ENCODE measurements at regions not wholly inside any gene's neighbourhood (a gene's known extent, or its start where the extent isn't known, plus 50 kb on each side); places are given as distances from the start of the nearest gene placed in this dataset.
"Not testable (repeated sequence)": the region's sequence is repeated elsewhere in the genome, so short reads cannot be mapped to it uniquely, and the experiment has no call there.

GRCh38 chr9:75360252-75360651, 271.9 kb downstream of the OSTF1 start:
- no peak overlapping the region for H3K4me3 ChIP-seq (ENCODE audit: low read depth, low read length)
- DNase-seq (ENCODE audit: low read depth) = no peak
- TF ChIP-seq, protein P1, sequence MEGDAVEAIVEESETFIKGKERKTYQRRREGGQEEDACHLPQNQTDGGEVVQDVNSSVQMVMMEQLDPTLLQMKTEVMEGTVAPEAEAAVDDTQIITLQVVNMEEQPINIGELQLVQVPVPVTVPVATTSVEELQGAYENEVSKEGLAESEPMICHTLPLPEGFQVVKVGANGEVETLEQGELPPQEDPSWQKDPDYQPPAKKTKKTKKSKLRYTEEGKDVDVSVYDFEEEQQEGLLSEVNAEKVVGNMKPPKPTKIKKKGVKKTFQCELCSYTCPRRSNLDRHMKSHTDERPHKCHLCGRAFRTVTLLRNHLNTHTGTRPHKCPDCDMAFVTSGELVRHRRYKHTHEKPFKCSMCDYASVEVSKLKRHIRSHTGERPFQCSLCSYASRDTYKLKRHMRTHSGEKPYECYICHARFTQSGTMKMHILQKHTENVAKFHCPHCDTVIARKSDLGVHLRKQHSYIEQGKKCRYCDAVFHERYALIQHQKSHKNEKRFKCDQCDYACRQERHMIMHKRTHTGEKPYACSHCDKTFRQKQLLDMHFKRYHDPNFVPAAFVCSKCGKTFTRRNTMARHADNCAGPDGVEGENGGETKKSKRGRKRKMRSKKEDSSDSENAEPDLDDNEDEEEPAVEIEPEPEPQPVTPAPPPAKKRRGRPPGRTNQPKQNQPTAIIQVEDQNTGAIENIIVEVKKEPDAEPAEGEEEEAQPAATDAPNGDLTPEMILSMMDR (IDR thresholded peaks at IDR 0.05; ENCODE audit: control insufficient read depth, extremely low read depth, insufficient read depth) = no peak

DNA sequence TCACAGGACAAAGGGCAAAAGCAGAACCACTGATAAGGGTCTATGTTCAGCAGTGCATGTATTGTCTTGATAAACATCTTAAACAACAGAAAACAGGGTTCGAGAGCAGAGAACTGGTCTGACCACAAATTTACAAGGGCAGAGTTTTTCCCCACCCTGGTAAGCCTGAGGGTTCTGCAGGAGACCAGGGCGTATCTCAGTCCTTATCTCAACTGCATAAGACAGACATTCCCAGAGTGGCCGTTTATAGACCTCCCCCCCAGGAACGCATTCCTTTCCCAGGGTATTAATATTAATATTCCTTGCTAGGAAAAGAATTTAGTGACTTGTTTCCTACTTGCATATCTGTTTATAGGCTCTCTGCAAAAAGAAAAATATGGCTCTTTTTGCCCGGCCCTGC, 274.1 kb downstream of the OSTF1 start:
- not testable (repeated sequence) for H3K4me3 ChIP-seq (ENCODE audit: low read depth, low read length); DNase-seq (ENCODE audit: low read depth)

DNA sequence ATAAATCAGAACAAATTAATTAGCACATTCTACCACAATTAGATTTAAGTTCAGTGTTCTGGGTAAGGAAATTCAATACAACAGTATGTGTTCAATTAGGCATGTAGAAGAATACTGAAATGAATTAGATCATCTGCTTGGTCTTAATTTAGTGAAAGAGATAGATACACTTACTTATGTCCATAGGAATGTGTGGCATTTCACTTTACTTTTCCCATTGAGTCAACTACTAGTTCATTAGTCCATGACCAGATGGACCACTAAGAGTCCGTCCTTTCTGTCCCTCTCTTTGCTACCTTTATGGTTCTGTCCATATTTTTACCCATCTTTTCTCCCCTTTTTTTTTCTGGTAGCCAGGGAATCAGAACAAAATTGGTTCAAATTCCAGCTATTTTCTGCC, 276.9 kb downstream of the OSTF1 start:
- TF ChIP-seq, protein P1 (IDR thresholded peaks at IDR 0.05; ENCODE audit: control insufficient read depth, extremely low read depth, insufficient read depth) = no peak
- DNase-seq (ENCODE audit: low read depth) = no peak
- no peak overlapping the region for H3K4me3 ChIP-seq (ENCODE audit: low read depth, low read length)

GRCh38 chr9:75369989-75370388, 281.7 kb downstream of the OSTF1 start:
- H3K4me3 ChIP-seq (ENCODE audit: low read depth, low read length) = no peak overlapping the region
- TF ChIP-seq, protein P1 (IDR thresholded peaks at IDR 0.05; ENCODE audit: control insufficient read depth, extremely low read depth, insufficient read depth) = no peak
- DNase-seq (ENCODE audit: low read depth) = no peak

DNA sequence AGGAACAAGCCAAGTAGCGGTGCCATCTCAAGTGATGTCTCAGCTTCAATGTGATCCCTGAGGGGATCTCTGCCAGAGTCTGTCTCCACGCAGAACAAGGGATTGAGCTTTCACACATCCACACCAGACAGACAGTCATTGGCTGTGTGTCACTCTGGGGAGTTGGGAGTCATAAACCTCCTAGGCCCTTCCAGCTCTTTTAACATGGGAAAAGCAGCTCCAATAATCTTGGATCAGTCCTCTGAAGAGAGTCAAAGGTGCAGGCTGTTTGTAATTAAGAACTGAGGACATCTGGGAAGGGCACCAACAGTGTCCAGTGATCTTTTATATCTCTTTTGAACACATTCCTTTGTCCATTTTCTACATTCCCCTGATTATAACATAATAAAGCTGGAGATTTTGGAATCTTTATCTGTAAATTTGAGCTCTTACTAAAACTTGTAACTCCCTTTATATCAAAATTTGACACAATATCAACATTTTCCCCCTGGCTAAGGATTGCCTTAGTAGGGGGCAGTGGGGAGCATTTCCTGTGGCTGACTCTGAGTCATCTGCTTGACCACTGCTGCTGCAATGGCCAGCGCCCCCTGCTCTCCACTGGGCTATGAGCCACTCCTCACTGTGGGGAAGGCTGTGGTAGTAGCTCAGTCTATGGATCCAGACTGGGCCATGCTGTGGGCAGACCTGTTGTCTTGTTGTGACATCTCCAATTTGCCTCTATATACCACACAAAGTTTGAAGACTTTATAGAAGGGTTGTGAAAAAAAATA, 284.4 kb downstream of the OSTF1 start:
- no peak overlapping the region for H3K4me3 ChIP-seq (ENCODE audit: low read depth, low read length)
- DNase-seq (ENCODE audit: low read depth) = no peak
- TF ChIP-seq, protein P1 (IDR thresholded peaks at IDR 0.05; ENCODE audit: control insufficient read depth, extremely low read depth, insufficient read depth) = no peak

DNA sequence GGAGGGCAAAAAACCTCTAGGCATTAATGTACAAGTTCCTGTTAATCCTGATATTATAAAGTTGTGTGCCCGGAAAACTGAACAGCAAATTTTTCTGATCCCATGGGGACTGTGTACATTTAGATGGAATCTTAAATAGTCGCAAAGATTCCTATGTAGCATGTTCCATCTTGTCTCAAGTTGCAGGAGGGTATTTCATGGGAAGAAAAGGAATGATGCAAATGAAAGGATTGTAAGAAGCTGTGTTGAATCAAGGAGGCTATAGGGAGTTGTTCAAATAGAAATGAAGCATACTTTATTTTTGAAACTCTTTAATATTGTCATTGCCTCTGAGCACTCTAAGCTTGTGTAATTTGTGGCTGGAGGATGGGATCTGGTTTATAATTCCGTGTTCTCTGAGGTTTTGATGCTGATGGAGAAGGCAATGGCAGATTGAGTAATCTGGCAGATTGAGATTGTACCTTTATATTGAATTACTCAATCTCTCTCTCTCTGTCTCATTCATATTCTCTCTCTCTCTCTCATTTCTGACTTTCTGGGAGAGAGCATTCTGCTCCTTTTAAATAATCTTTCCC, 288.5 kb downstream of the OSTF1 start:
- TF ChIP-seq, protein P1 (IDR thresholded peaks at IDR 0.05; ENCODE audit: control insufficient read depth, extremely low read depth, insufficient read depth) = no peak
- no peak for DNase-seq (ENCODE audit: low read depth)
- H3K4me3 ChIP-seq (ENCODE audit: low read depth, low read length) = no peak overlapping the region

DNA sequence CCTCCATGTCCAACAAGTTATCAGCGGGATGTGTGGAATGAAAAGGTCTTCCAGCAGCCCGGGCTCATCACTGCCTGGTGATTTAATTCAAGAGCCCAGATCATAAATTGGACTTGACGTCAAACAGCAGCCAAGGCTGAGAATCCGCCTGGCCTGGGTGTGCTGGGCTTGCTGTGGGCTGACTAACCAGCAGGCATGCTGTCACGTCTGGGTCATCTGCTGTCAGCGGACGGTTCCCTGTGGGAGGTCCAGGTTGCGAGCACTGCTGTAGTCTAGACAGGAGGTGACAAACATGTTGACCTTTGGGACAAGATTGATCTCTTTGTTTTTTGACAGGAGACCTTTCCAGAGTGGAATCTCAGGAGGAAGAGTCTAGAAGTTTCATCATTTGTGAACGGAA, 289.7 kb downstream of the OSTF1 start:
- DNase-seq (ENCODE audit: low read depth) = no peak
- H3K4me3 ChIP-seq (ENCODE audit: low read depth, low read length) = no peak overlapping the region
- TF ChIP-seq, protein P1 (IDR thresholded peaks at IDR 0.05; ENCODE audit: control insufficient read depth, extremely low read depth, insufficient read depth) = no peak
